ENCODE measurements at regions not wholly inside any gene's neighbourhood (a gene's known extent, or its start where the extent isn't known, plus 50 kb on each side); places are given as distances from the start of the nearest gene placed in this dataset.

DNA sequence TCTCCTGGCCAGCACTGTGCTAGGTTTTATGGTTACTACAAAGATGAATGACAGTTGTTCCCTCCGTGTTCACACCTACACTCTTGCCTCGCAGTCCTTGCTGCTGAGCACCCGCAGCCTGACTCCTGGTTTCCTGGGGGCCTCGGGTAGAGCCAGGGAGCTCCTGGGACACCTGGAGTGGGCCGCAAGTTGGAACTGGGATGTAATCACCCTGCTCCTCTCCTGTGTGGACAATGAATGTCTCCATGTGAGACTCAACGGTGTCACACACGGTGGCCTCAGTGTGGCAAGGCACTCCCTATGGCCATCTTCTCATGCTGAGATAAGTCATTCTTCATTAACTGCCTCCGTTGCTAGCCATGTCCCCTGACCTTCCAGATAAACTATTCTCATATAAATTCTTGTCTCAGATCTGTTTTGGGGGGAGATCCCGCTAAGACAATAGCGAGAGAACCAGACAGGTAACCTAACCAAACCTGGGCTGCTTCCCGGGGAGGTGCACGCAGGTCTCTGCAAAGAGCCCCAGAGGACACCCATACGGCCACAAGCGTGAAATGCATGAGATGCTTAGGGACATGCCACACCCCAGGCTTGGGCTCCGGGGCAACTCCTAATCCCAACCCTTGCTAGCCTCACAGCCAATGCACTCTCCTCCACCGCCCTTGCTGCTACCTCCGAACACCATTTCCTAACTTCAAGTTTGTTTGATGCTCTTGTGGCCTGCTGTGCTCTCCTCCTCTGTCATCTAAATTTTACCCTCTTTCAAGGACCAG is 87.2 kb upstream of the IRS2 start:
- no peak for TF ChIP-seq CTCF (IDR thresholded peaks at IDR 0.05)
- TF ChIP-seq EZH2 (IDR thresholded peaks at IDR 0.05) = no peak
- TF ChIP-seq EZH2phosphoT487 (IDR thresholded peaks at IDR 0.05) = no peak

Measured in neural progenitor cell (in vitro differentiated cells).